ENCODE measurements at regions not wholly inside any gene's neighbourhood (a gene's known extent, or its start where the extent isn't known, plus 50 kb on each side); places are given as distances from the start of the nearest gene placed in this dataset.

- TF ChIP-seq REST (IDR thresholded peaks at IDR 0.05; ENCODE audit: low read depth) (no peak), CEBPB (IDR thresholded peaks at IDR 0.05; ENCODE audit: low read depth) (no peak)
Observed at GRCh38 chr2:62334440-62335058, 138.6 kb downstream of the B3GNT2 start (continued).

- POLR2A ChIA-PET = no interaction called here
- intact Hi-C loops (cut with micrococcal nuclease) = no loop called here
- CTCF ChIA-PET = no interaction called here
- no peaks in the 10 kb centered on the region for H3K9me3 ChIP-seq (ENCODE audit: control insufficient read depth in 1 of 2, insufficient read depth in 1 of 2, low read depth in 1 of 2, low read length in 2 of 2)
- no peak for DNase-seq (ENCODE audit: low read depth, low spot score)
- no peak overlapping the region for H3K27ac ChIP-seq (ENCODE audit: low read depth, low read length)
- H2AFZ ChIP-seq (ENCODE audit: low read depth, low read length, poor library complexity, severe bottlenecking) = no peak overlapping the region
- H3K36me3 ChIP-seq (ENCODE audit: control insufficient read depth in 1 of 2, insufficient read depth in 2 of 2, low read length in 2 of 2) = no peaks in the 10 kb centered on the region
- TF ChIP-seq EZH2phosphoT487 (IDR thresholded peaks at IDR 0.05; ENCODE audit: borderline replicate concordance) (no peak), REST (IDR thresholded peaks at IDR 0.05; ENCODE audit: low read depth) (no peak), POLR2AphosphoS5 (IDR thresholded peaks at IDR 0.05; ENCODE audit: low read depth, low read length) (no peak), ELF1 (IDR thresholded peaks at IDR 0.05; ENCODE audit: borderline replicate concordance, low read depth) (no peak), CEBPB (IDR thresholded peaks at IDR 0.05; ENCODE audit: low read depth) (no peak), TCF7L2 (IDR thresholded peaks at IDR 0.05; ENCODE audit: borderline replicate concordance, extremely low read depth, insufficient read depth, insufficient read length) (no peak), SP1 (IDR thresholded peaks at IDR 0.05; ENCODE audit: low read depth) (no peak), POLR2A (IDR thresholded peaks at IDR 0.05; ENCODE audit: borderline replicate concordance, extremely low read depth, insufficient read depth, insufficient read length) (no peak), ZFX (IDR thresholded peaks at IDR 0.05) (no peak), SIN3A (IDR thresholded peaks at IDR 0.05; ENCODE audit: low read depth) (no peak), EZH2 (IDR thresholded peaks at IDR 0.05) (no peak)
- H3K79me2 ChIP-seq (ENCODE audit: insufficient read depth, low read length) = no peaks in the 10 kb centered on the region
- H3K4me3 ChIP-seq (replicated peaks in 1 of 2; ENCODE audit: low read depth in 1 of 2, low read length in 2 of 2) = no peak overlapping the region
- no peak overlapping the region for H3K4me2 ChIP-seq (ENCODE audit: low read length)
- no peaks in the 10 kb centered on the region for H3K27me3 ChIP-seq (ENCODE audit: insufficient read depth, low read length)
- no peaks in the 10 kb centered on the region for H3K4me1 ChIP-seq (ENCODE audit: control insufficient read depth in 1 of 2, insufficient read depth in 2 of 2, low read length in 2 of 2)
- BruUV-seq (replicated peaks) = no TSS peak
- H4K20me1 ChIP-seq (ENCODE audit: insufficient read depth) = no peaks in the 10 kb centered on the region
- no peak overlapping the region for H3K9ac ChIP-seq (ENCODE audit: low read length)
- RAD21 ChIA-PET (ENCODE audit: low non-redundant PET in 1 of 2, low total read pairs in 2 of 2, uncharacterized antibody in 2 of 2, unreplicated experiment in 2 of 2) = interaction anchor here in 1 of 2 experiments (0.6 kb wide), 1 partner anchor 62 kb away, joined by 3 read pairs; no protein-coding TSS in a partner anchor
- H3K9me2 ChIP-seq (ENCODE audit: insufficient read depth) = no peaks in the 10 kb centered on the region
- no peak for ATAC-seq
Observed at GRCh38 chr2:62334009-62334408, 138.1 kb downstream of the B3GNT2 start.

Measured in HCT116 (cell line).